Progenitor cell of endocrine pancreas (in vitro differentiated cells): ENCODE measurements at regions not wholly inside any gene's neighbourhood (a gene's known extent, or its start where the extent isn't known, plus 50 kb on each side); places are given as distances from the start of the nearest gene placed in this dataset.
A peak's percentile ranks its signal among the peaks of the same experiment; 100 is the strongest.

Source experiments
- DNase-seq: peaks from one replicate; pipeline ENCODE4 v3.0.0; 2021; ENCODE audit warnings: low spot score; ENCODE audit not compliant: unreplicated experiment
- H3K27ac Mint-ChIP-seq: 2 replicates; pipeline ENCODE4 v1.8.0; 2021; ENCODE audit warnings: mild to moderate bottlenecking, moderate library complexity, mixed read lengths
- H3K27me3 Mint-ChIP-seq: 2 replicates; pipeline ENCODE4 v1.8.0; 2021; ENCODE audit warnings: mixed read lengths
- H3K36me3 Mint-ChIP-seq: 2 replicates; pipeline ENCODE4 v1.8.0; 2022; ENCODE audit warnings: mixed read lengths; ENCODE audit not compliant: insufficient read depth
- H3K4me1 Mint-ChIP-seq: 2 replicates; pipeline ENCODE4 v1.8.0; 2021; ENCODE audit warnings: low read depth, mixed read lengths
- H3K4me3 Mint-ChIP-seq: 2 replicates; pipeline ENCODE4 v1.8.0; 2021; ENCODE audit warnings: low read depth, mild to moderate bottlenecking, moderate library complexity, mixed read lengths
- H3K9me3 Mint-ChIP-seq: 2 replicates; pipeline ENCODE4 v1.8.0; 2021; ENCODE audit warnings: low read depth, mixed read lengths
- TF ChIP-seq, protein P1 (sequence below): fragments of 200-600 bp; sonication (generic); IDR thresholded peaks from one replicate; pipeline ENCODE4 v1.5.0; 2021; ENCODE audit warnings: antibody characterized with exemption, mild to moderate bottlenecking; ENCODE audit not compliant: unreplicated experiment

DNA sequence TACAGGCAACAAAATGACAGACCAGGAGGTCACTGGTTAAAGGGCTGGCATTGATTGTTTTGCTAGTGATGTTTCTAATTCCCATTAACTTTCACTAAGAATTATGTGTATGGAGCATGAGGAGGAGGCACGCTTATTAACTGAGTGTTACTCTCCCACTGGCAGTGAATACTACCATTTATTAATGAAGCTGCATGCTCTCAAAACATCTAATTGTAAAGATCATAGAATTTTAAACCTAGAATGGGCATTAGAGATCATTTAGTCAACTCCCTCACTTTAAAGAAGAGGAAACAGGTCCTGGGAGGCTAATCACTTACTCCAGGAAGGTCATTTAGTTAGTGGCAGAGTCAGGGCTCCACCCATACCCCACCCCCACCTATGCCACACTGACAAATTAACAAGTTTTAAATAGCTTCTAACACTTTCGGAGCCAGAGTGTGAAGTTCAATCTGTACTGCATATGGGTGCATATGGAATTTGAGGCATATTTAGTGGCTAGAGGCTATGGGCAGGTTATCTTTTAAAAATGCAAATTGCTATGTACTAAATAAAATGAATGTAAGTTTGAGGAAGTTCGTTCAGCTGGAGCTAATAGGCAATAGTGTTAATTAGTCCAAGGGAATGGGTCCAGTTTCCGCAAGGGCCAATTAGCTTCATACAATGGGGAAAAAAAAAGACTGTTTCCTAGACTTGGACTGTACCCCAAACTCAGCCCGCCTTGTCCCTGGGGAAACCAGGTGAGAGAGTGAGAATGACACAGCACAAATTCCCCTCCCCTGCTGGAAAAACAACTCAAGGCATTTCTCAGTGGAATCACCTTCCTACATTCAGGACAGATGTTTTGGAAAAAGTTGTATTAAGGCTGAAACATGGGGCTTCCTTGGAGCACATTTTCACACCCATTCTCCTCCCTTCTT, 178.8 kb downstream of the ICOS start:
- peak overlapping the region; percentile 65 for H3K27ac Mint-ChIP-seq
- H3K9me3 Mint-ChIP-seq, result no peaks in the 10 kb centered on the region
- peak overlapping the region; percentile 35 for H3K4me3 Mint-ChIP-seq
- peaks cover under 1% of the 10 kb centered on the region for H3K27me3 Mint-ChIP-seq
- no peaks in the 10 kb centered on the region for H3K36me3 Mint-ChIP-seq
- no peak for DNase-seq
- TF ChIP-seq, protein P1, sequence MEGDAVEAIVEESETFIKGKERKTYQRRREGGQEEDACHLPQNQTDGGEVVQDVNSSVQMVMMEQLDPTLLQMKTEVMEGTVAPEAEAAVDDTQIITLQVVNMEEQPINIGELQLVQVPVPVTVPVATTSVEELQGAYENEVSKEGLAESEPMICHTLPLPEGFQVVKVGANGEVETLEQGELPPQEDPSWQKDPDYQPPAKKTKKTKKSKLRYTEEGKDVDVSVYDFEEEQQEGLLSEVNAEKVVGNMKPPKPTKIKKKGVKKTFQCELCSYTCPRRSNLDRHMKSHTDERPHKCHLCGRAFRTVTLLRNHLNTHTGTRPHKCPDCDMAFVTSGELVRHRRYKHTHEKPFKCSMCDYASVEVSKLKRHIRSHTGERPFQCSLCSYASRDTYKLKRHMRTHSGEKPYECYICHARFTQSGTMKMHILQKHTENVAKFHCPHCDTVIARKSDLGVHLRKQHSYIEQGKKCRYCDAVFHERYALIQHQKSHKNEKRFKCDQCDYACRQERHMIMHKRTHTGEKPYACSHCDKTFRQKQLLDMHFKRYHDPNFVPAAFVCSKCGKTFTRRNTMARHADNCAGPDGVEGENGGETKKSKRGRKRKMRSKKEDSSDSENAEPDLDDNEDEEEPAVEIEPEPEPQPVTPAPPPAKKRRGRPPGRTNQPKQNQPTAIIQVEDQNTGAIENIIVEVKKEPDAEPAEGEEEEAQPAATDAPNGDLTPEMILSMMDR, result no peak
- peaks cover 46% of the 10 kb centered on the region for H3K4me1 Mint-ChIP-seq

DNA sequence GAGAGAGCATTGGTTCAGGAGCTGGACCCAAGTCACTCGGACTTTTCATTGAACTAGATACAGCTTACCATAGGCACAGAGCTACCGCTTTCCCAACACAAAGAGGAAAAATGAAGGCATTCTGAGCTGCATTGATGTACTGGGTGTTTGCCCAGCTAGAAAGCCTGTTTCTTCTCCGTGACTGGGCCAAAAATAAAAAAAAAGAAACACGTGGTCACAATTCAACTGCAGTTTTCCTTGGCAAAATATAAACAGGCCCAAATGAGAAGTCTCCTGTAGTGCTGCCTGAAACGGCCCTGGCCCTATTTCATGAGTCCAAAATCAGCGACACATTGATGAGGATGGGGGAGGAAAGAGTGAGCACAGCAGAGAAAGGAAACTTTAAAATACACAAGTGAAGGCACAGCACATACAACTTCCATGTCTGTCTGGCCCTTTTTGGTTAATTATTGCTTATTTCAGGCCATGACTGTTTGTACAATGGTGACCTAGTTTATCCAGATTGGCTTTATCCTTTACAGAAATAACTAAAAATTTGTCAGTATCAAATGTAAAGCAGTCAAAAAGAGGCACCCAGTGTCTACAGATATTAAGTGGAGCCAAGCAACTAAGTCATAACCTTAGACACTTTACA, 179.7 kb downstream of the ICOS start:
- Mint-ChIP-seq H3K27ac (peak overlapping the region; percentile 65), H3K36me3 (no peaks in the 10 kb centered on the region)

GRCh38 chr2:204122425-204122824, 185.9 kb downstream of the ICOS start:
- Mint-ChIP-seq H3K36me3 (no peaks in the 10 kb centered on the region), H3K4me3 (no peak overlapping the region), H3K27me3 (no peaks in the 10 kb centered on the region), H3K27ac (no peak overlapping the region), H3K9me3 (peaks cover 3% of the 10 kb centered on the region), H3K4me1 (peaks cover 2% of the 10 kb centered on the region)
- DNase-seq, result no peak
- TF ChIP-seq, protein P1, result no peak

More for the DNA sequence above, 179.7 kb downstream of the ICOS start:
- TF ChIP-seq, protein P1, result no peak
- DNase-seq, result no peak
- Mint-ChIP-seq H3K9me3 (no peaks in the 10 kb centered on the region), H3K27me3 (no peaks in the 10 kb centered on the region), H3K4me3 (no peak overlapping the region), H3K4me1 (peaks cover 42% of the 10 kb centered on the region)

- Mint-ChIP-seq H3K4me1 (peaks cover 2% of the 10 kb centered on the region), H3K27ac (no peak overlapping the region), H3K36me3 (no peaks in the 10 kb centered on the region), H3K9me3 (peaks cover 3% of the 10 kb centered on the region), H3K27me3 (no peaks in the 10 kb centered on the region), H3K4me3 (no peak overlapping the region)
- TF ChIP-seq, protein P1, result no peak
- no peak for DNase-seq
Measured at GRCh38 chr2:204124140-204124750, 187.7 kb downstream of the ICOS start.

GRCh38 chr2:204126705-204127104, 190.1 kb downstream of the ICOS start:
- Mint-ChIP-seq H3K36me3 (no peaks in the 10 kb centered on the region), H3K4me1 (peaks cover under 1% of the 10 kb centered on the region), H3K9me3 (peaks cover 3% of the 10 kb centered on the region), H3K4me3 (no peak overlapping the region), H3K27ac (no peak overlapping the region), H3K27me3 (peaks cover 2% of the 10 kb centered on the region)
- no peak for DNase-seq
- TF ChIP-seq, protein P1, result no peak
